HG02759 (cell line): ENCODE measurements at regions not wholly inside any gene's neighbourhood (a gene's known extent, or its start where the extent isn't known, plus 50 kb on each side); places are given as distances from the start of the nearest gene placed in this dataset.
"Not testable (repeated sequence)": the region's sequence is repeated elsewhere in the genome, so short reads cannot be mapped to it uniquely, and the experiment has no call there.

Source experiments
- ATAC-seq: cut with Tn5 transposase; IDR thresholded peaks from one replicate; pipeline ENCODE4 v1.9.1; 2021; ENCODE audit warnings: mild to moderate bottlenecking, moderate library complexity; ENCODE audit not compliant: unreplicated experiment

DNA sequence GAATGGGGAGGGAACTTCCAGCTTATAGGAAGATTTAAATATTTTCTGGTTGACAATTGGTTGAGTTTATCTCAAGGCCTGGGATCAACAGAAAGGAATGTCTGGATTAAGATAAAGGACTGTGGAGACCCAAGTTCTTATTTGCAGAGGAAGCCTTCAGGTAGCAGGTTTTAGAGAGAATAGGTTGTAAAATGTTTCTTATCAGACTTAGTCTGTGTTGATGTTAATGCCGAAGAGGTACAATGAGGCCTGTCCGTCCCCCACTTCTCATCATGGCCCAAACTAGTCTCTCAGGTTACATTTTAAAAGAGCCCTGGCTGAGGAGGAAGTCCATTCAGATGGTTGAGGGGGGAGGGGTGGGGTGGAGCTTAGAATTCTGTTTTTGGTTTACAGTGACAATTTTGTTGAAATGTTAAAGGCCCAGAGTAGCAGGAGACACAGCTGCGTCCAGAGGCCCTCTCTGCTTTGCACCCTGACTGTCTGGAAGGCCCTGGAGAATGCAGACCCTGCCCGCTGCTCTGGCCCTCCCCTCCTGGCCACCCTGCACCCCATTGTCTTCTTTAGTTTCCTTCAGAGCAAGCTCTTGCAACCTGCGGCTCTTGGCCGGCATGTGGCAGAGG is 672.5 kb upstream of the TMEM132C start:
- no peak for ATAC-seq

GRCh38 chr12:127595506-127595905 is 671.5 kb upstream of the TMEM132C start:
- ATAC-seq = no peak

DNA sequence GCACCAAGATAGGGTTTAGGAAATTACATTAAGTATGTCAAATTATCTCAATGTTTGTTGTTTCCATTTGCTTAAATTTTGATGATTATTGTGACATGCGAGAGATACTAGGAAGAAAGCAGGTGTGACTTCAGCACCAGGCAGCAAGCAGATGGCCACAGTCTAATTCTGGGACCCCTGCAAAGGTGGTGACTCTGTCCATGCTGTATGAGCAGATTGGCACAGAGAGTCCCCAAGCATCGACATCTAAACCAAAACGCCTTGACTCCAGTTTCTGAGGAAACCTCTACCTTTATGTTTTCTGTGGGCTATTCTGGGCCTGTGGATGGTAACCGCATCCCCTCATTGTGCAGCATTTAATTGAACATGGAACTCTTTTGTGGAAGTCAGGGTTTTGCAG is 670.1 kb upstream of the TMEM132C start:
- no peak for ATAC-seq

DNA sequence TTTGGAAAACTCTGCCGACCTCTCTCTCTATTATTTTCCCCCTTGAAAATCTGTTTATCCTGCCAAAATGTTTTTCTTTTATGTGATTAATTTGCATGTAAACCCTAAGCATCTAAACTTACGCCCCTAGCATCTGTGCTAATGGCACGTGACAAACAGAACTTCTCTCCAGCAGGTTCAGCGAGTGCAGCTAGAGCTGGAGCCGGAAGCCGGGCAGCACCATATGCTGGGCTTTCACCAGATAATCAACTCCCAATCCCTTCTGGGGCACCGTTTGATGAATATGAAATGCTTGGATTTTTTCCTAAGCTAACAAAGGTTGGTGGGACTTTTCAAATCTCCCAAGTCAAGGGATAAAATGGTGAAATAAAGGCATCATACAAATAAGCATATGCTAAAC is 667.5 kb upstream of the TMEM132C start:
- no peak for ATAC-seq

- no peak for ATAC-seq
These were observed 666.8 kb upstream of the TMEM132C start for GRCh38 chr12:127600211-127600610.

DNA sequence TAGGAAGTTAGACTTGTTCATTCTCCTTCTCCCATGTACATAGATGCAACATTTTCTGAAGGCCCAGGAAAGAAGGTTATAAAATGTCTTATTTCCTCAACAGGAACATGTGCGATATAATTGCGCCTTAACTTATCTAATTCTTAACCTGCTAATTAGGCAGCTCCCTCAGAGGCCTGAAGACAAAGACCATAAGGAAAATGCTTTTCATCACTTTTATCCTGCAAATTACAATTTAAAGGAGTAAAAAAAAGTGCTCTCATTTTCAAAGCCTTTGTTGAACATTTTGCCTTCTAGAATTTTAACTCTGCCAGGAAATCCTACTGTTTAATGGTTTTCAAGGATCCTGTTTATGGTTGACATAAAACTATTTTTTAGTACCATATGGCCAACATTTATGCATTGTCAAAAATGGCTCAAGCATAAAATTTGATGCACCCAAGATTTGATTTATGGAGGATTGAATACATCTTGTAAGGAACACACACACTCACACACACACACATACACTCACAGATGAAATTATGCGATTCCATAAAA is 660.4 kb upstream of the TMEM132C start:
- ATAC-seq = no peak

GRCh38 chr12:127607146-127607725 is 659.7 kb upstream of the TMEM132C start:
- ATAC-seq = no peak

- ATAC-seq = not testable (repeated sequence)
These were observed 658.6 kb upstream of the TMEM132C start for GRCh38 chr12:127608359-127608758.

DNA sequence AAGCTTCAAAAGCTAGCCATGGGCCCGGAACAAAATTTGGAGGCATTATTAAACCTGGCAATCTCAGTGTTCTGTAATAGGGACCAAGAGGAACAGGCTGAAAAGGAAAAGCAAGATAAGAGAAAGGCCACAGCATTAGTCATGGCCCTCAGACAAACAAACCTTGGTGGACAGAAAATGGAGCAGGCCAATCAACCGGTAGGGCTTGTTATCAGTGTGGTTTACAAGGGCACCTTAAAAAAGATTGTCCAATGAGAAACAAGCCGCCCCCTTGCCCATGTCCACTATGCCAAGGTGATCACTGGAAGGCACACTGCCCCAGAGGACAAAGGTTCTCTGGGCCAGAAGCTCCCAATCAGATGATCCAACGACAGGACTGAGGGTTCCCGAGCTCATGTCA is 653.9 kb upstream of the TMEM132C start:
- no peak for ATAC-seq

DNA sequence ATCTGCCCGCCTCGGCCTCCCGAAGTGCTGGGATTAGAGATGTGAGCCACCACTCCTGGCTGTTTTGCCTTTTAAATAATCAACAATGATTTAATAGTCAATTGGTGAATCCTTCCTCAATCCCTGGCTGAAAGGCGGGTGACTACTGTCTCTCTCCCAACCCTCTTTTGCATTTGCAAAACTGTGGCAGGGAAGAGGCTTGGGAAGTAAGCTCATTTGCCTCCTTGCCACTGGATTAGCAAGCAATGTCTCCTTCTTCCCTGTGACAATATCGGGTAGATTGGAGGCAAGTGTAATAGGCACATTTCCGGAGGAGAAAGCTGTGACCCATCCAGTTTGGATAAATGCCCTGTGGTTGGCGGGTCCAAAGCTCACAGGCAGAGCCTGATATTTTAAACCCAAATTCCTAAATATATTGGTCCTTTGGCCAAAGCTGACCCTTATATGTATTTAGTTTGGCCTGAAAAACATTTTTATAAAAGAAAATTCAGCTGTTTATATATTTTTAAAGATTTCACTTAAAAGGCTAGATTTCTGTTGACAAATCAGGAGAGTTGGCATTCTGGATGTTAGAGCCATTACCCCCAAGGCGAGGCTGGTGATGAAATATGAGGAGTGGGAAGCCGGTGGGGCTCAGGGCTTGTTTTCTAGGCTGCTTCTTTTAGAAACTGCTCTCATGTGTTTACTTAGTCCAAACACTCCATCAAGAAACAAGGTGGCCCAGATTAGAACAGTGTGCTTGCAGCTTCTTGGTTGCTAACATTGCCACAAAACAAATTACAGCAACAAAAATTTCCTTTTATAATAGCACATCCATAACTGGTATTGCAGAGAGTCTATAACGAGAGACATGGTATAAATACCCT is 646.9 kb upstream of the TMEM132C start:
- ATAC-seq = no peak

DNA sequence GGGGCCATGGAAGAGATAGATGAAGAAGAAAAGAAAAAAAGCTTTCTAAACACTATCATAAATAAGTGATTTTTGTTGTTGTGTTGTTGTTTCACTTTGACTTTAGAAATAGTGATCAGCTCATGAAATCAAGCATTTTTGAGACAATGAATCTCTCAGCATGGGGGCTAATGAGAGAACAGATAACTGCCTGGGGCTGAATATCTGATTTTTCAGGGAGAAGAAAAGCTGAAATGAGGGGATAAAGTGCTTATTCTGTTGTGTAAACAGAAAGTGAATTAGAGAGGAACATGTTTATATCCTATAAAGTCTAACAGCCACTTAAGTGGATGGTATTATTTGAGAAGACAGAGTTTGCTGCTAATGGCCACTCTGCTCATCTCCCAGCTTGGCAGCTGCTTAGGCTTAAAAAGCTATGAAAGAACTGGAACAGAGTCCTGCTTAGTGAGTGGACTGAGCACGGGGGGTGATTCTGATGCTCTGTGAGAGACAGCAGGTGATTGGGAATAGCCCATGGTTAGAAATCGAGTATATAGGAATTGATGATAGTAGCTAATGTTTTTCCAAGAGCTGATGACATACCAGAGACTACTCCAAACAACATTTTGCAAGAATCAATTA is 646.1 kb upstream of the TMEM132C start:
- ATAC-seq = no peak

- ATAC-seq = no peak
These were observed 645.6 kb upstream of the TMEM132C start for GRCh38 chr12:127621366-127621765.

DNA sequence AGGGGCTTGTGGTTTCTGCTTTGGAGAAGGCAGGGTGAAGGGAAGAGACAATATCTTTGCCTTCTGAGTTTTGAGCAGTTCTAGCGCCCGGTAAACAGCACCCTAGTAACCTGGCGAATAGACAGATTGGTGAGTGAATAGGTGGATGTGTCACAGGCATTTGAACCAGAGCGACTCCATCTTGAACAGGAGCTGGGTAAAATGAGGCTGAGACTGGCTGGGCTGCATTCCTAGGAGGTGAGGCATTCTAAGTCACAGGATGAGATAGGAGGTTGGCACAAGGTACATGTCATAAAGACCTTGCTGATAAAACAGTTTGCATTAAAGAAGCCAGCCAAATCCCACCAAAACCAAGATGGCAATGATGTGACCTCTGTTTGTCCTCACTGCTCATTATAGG is 643.6 kb upstream of the TMEM132C start:
- no peak for ATAC-seq

- ATAC-seq = no peak
These were observed 641.7 kb upstream of the TMEM132C start for GRCh38 chr12:127625176-127625771.

DNA sequence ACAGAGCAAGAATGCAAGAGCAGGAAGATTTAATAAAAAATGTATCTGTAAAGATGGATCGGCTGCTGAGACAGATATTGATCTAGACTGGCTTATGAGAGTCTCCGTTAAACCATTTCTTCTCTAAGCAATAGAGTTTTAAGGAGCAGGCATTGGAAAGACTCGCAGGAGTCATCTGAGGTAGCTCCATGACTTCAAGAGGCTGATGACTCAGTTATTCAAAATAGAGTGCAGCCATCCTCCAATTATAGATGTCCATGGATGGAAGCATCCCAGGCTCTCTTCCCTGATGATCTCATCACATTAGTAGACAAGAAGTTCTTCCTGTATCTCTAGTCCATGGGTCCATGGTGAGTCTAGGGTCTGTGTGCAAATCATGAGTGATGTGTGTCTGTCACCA is 638.3 kb upstream of the TMEM132C start:
- ATAC-seq = no peak

GRCh38 chr12:127629066-127629820 is 637.7 kb upstream of the TMEM132C start:
- ATAC-seq = no peak

GRCh38 chr12:127632461-127632860 is 634.5 kb upstream of the TMEM132C start:
- ATAC-seq = no peak

DNA sequence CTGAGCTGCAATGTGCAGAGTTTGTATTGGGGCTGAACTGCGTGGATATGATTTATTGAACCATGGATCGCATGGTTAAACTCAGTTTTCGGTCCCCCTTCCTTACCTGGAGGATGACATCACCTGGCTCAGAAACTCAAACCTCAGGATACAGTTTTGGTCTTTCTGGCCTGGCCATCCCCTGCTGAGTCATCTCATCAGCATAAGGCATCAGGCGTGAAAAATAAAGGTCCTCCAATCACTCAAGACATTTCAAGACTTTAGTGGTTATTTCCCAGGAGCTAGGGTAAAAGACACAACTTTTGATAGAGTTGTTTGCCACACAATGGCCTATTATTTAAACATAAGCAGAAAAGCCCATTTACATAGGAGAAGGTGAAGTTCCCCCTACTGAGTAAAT is 631.1 kb upstream of the TMEM132C start:
- no peak for ATAC-seq

DNA sequence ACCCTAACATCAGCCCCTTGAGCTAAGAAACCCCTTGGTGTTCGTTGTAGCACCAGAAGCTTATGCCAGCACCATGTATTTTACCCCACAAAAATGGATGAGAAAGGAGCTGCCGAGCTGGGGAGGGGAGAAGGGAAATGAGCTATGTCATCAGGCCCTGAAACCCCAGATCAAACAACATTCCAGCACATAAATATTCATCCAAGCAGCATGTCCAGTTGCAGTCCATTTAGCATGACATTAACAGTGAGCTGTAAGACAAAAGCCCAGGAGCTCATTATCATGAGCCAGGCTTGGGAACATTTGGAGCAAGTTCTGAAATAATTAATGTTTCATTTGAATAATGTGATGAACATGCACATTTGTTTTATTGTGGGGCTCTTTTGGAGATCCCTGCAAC is 630.1 kb upstream of the TMEM132C start:
- ATAC-seq = no peak

- no peak for ATAC-seq
These were observed 626.6 kb upstream of the TMEM132C start for GRCh38 chr12:127640181-127640886.
